ENCODE measurements at regions not wholly inside any gene's neighbourhood (a gene's known extent, or its start where the extent isn't known, plus 50 kb on each side); places are given as distances from the start of the nearest gene placed in this dataset.

- no peak for TF ChIP-seq CTCF (conservative IDR thresholded peaks at IDR 0.05)
- Mint-ChIP-seq H3K27ac (no peak overlapping the region), H3K27me3 (no peaks in the 10 kb centered on the region), H3K36me3 (no peaks in the 10 kb centered on the region), H3K4me3 (no peak overlapping the region), H3K9me3 (no peaks in the 10 kb centered on the region), H3K4me1 (ENCODE audit: unreplicated experiment) (no peaks in the 10 kb centered on the region)
- DNase-seq (ENCODE audit: extremely low spot score, unreplicated experiment): no peak
These were observed 245.2 kb upstream of the ADAMTS3 start for GRCh38 chr4:72814241-72814640.

- H3K4me3 Mint-ChIP-seq: no peak overlapping the region
- no peaks in the 10 kb centered on the region for H3K4me1 Mint-ChIP-seq (ENCODE audit: unreplicated experiment)
- no peaks in the 10 kb centered on the region for H3K9me3 Mint-ChIP-seq
- no peak for TF ChIP-seq CTCF (conservative IDR thresholded peaks at IDR 0.05)
- no peaks in the 10 kb centered on the region for H3K36me3 Mint-ChIP-seq
- H3K27ac Mint-ChIP-seq: no peak overlapping the region
- no peaks in the 10 kb centered on the region for H3K27me3 Mint-ChIP-seq
- DNase-seq (ENCODE audit: extremely low spot score, unreplicated experiment): no peak
These were observed 240.2 kb upstream of the ADAMTS3 start for GRCh38 chr4:72809208-72809607.

GRCh38 chr4:72805284-72805683 is 236.3 kb upstream of the ADAMTS3 start:
- Mint-ChIP-seq H3K9me3 (no peaks in the 10 kb centered on the region), H3K27me3 (no peaks in the 10 kb centered on the region), H3K27ac (no peak overlapping the region), H3K4me1 (ENCODE audit: unreplicated experiment) (no peaks in the 10 kb centered on the region), H3K4me3 (no peak overlapping the region), H3K36me3 (no peaks in the 10 kb centered on the region)
- TF ChIP-seq CTCF (conservative IDR thresholded peaks at IDR 0.05): no peak
- DNase-seq (ENCODE audit: extremely low spot score, unreplicated experiment): no peak

- TF ChIP-seq CTCF (conservative IDR thresholded peaks at IDR 0.05): no peak
- no peak for DNase-seq (ENCODE audit: extremely low spot score, unreplicated experiment)
- no peak overlapping the region for H3K27ac Mint-ChIP-seq
- H3K36me3 Mint-ChIP-seq: no peaks in the 10 kb centered on the region
- no peak overlapping the region for H3K4me3 Mint-ChIP-seq
- no peaks in the 10 kb centered on the region for H3K4me1 Mint-ChIP-seq (ENCODE audit: unreplicated experiment)
- H3K27me3 Mint-ChIP-seq: no peaks in the 10 kb centered on the region
- no peaks in the 10 kb centered on the region for H3K9me3 Mint-ChIP-seq
These were observed 228.5 kb upstream of the ADAMTS3 start for GRCh38 chr4:72797486-72797885.

GRCh38 chr4:72791054-72791453 is 222.0 kb upstream of the ADAMTS3 start:
- no peak for DNase-seq (ENCODE audit: extremely low spot score, unreplicated experiment)
- H3K4me1 Mint-ChIP-seq (ENCODE audit: unreplicated experiment): no peaks in the 10 kb centered on the region
- no peaks in the 10 kb centered on the region for H3K9me3 Mint-ChIP-seq
- H3K27me3 Mint-ChIP-seq: no peaks in the 10 kb centered on the region
- no peak for TF ChIP-seq CTCF (conservative IDR thresholded peaks at IDR 0.05)
- H3K27ac Mint-ChIP-seq: no peak overlapping the region
- H3K4me3 Mint-ChIP-seq: no peak overlapping the region
- H3K36me3 Mint-ChIP-seq: no peaks in the 10 kb centered on the region

GRCh38 chr4:72786401-72786990 is 217.5 kb upstream of the ADAMTS3 start:
- no peaks in the 10 kb centered on the region for H3K27me3 Mint-ChIP-seq
- H3K36me3 Mint-ChIP-seq: no peaks in the 10 kb centered on the region
- TF ChIP-seq CTCF (conservative IDR thresholded peaks at IDR 0.05): no peak
- DNase-seq (ENCODE audit: extremely low spot score, unreplicated experiment): no peak
- no peaks in the 10 kb centered on the region for H3K4me1 Mint-ChIP-seq (ENCODE audit: unreplicated experiment)
- no peak overlapping the region for H3K4me3 Mint-ChIP-seq
- H3K27ac Mint-ChIP-seq: no peak overlapping the region
- H3K9me3 Mint-ChIP-seq: no peaks in the 10 kb centered on the region
